ENCODE measurements at regions not wholly inside any gene's neighbourhood (a gene's known extent, or its start where the extent isn't known, plus 50 kb on each side); places are given as distances from the start of the nearest gene placed in this dataset.

GRCh38 chr9:12290166-12290869 lies 402.9 kb upstream of the TYRP1 start:
- WGBS, 2 experiments (ENCODE audit: low coverage in 1 of 2, low lambda C conversion rate in 2 of 2, missing lambda C conversion rate in 2 of 2), result 27% methylated on average over 3 of the region's 3 CpGs
- H4K20me1 ChIP-seq (ENCODE audit: insufficient read depth), result no peaks in the 10 kb centered on the region; the same call in 1 of the 2 replicates
- no peak overlapping the region for H2AFZ ChIP-seq
- no peaks in the 10 kb centered on the region for H3K4me1 ChIP-seq (ENCODE audit: insufficient read depth)
- no peak overlapping the region for H3K4me2 ChIP-seq (ENCODE audit: unreplicated experiment)
- H3F3A ChIP-seq (ENCODE audit: insufficient read depth), result no peaks in the 10 kb centered on the region
- no peaks in the 10 kb centered on the region for H3K9me3 ChIP-seq (ENCODE audit: low read depth)
- H3K9me2 ChIP-seq (ENCODE audit: insufficient read depth), result no peaks in the 10 kb centered on the region
- TF ChIP-seq EZH2phosphoT487 (IDR thresholded peaks at IDR 0.05; ENCODE audit: insufficient read depth, low read depth), result no peak
- TF ChIP-seq EZH2 (IDR thresholded peaks at IDR 0.05; ENCODE audit: insufficient read depth, poor library complexity, severe bottlenecking), result no peak
- no peaks in the 10 kb centered on the region for H3K36me3 ChIP-seq (ENCODE audit: low read depth)
- no peak overlapping the region for H3K9ac ChIP-seq
- H3K27me3 ChIP-seq (replicated peaks; ENCODE audit: insufficient read depth), result no peaks in the 10 kb centered on the region
- DNase-seq, result no peak
- H3K27ac ChIP-seq, result no peak overlapping the region
- H3K4me3 ChIP-seq, result no peak overlapping the region
- H3K79me2 ChIP-seq (ENCODE audit: insufficient read depth), result no peaks in the 10 kb centered on the region
- in situ Hi-C loops (cut with MboI), result no loop called here

- H4K20me1 ChIP-seq (ENCODE audit: insufficient read depth), result no peaks in the 10 kb centered on the region
- no peak for TF ChIP-seq EZH2phosphoT487 (IDR thresholded peaks at IDR 0.05; ENCODE audit: insufficient read depth, low read depth)
- no peak for TF ChIP-seq EZH2 (IDR thresholded peaks at IDR 0.05; ENCODE audit: insufficient read depth, poor library complexity, severe bottlenecking)
- H2AFZ ChIP-seq, result no peak overlapping the region
- H3K27ac ChIP-seq, result no peak overlapping the region
- in situ Hi-C loops (cut with MboI), result no loop called here
- 20 to 24% methylated on average over 1 of the region's 1 CpG for WGBS, 2 experiments (ENCODE audit: low coverage in 1 of 2, low lambda C conversion rate in 2 of 2, missing lambda C conversion rate in 2 of 2)
- H3K36me3 ChIP-seq (ENCODE audit: low read depth), result no peaks in the 10 kb centered on the region
- H3K4me3 ChIP-seq, result no peak overlapping the region
- H3K9me2 ChIP-seq (ENCODE audit: insufficient read depth), result no peaks in the 10 kb centered on the region
- H3K4me2 ChIP-seq (ENCODE audit: unreplicated experiment), result no peak overlapping the region
- no peaks in the 10 kb centered on the region for H3K79me2 ChIP-seq (ENCODE audit: insufficient read depth)
- no peak overlapping the region for H3K9ac ChIP-seq
- DNase-seq, result no peak
- H3K9me3 ChIP-seq (ENCODE audit: low read depth), result peaks cover 3% of the 10 kb centered on the region
- no peaks in the 10 kb centered on the region for H3K27me3 ChIP-seq (replicated peaks; ENCODE audit: insufficient read depth)
- no peaks in the 10 kb centered on the region for H3K4me1 ChIP-seq (ENCODE audit: insufficient read depth)
- H3F3A ChIP-seq (ENCODE audit: insufficient read depth), result no peaks in the 10 kb centered on the region
Observed at GRCh38 chr9:12305211-12305610, 388.0 kb upstream of the TYRP1 start.

GRCh38 chr9:12314589-12314988 lies 378.6 kb upstream of the TYRP1 start:
- Histone ChIP-seq H4K20me1 (ENCODE audit: insufficient read depth) (no peaks in the 10 kb centered on the region), H3K4me2 (ENCODE audit: unreplicated experiment) (no peak overlapping the region), H3K79me2 (ENCODE audit: insufficient read depth) (no peaks in the 10 kb centered on the region), H3K9me3 (ENCODE audit: low read depth) (no peaks in the 10 kb centered on the region), H2AFZ (no peak overlapping the region), H3K27me3 (replicated peaks; ENCODE audit: insufficient read depth) (no peaks in the 10 kb centered on the region), H3K9ac (no peak overlapping the region), H3K4me3 (no peak overlapping the region), H3K4me1 (ENCODE audit: insufficient read depth) (no peaks in the 10 kb centered on the region), H3K27ac (no peak overlapping the region), H3K36me3 (ENCODE audit: low read depth) (no peaks in the 10 kb centered on the region), H3K9me2 (ENCODE audit: insufficient read depth) (no peaks in the 10 kb centered on the region), H3F3A (ENCODE audit: insufficient read depth) (no peaks in the 10 kb centered on the region)
- in situ Hi-C loops (cut with MboI), result no loop called here
- TF ChIP-seq EZH2phosphoT487 (IDR thresholded peaks at IDR 0.05; ENCODE audit: insufficient read depth, low read depth), result no peak
- no peak for TF ChIP-seq EZH2 (IDR thresholded peaks at IDR 0.05; ENCODE audit: insufficient read depth, poor library complexity, severe bottlenecking)
- 16 to 17% methylated on average over 4 of the region's 4 CpGs for WGBS, 2 experiments (ENCODE audit: low coverage in 1 of 2, low lambda C conversion rate in 2 of 2, missing lambda C conversion rate in 2 of 2)
- no peak for DNase-seq

- Histone ChIP-seq H3K27ac (no peak overlapping the region), H3K27me3 (replicated peaks; ENCODE audit: insufficient read depth) (no peaks in the 10 kb centered on the region), H3K79me2 (ENCODE audit: insufficient read depth) (no peaks in the 10 kb centered on the region), H3K9me2 (ENCODE audit: insufficient read depth) (no peaks in the 10 kb centered on the region), H3K9ac (no peak overlapping the region), H3K4me3 (no peak overlapping the region), H2AFZ (no peak overlapping the region), H3K36me3 (ENCODE audit: low read depth) (no peaks in the 10 kb centered on the region), H3K9me3 (ENCODE audit: low read depth) (no peaks in the 10 kb centered on the region), H3F3A (ENCODE audit: insufficient read depth) (no peaks in the 10 kb centered on the region), H4K20me1 (ENCODE audit: insufficient read depth) (no peaks in the 10 kb centered on the region), H3K4me2 (ENCODE audit: unreplicated experiment) (no peak overlapping the region), H3K4me1 (ENCODE audit: insufficient read depth) (no peaks in the 10 kb centered on the region)
- 26 to 31% methylated on average over 4 of the region's 4 CpGs for WGBS, 2 experiments (ENCODE audit: low coverage in 1 of 2, low lambda C conversion rate in 2 of 2, missing lambda C conversion rate in 2 of 2)
- no peak for DNase-seq
- in situ Hi-C loops (cut with MboI), result no loop called here
- no peak for TF ChIP-seq EZH2phosphoT487 (IDR thresholded peaks at IDR 0.05; ENCODE audit: insufficient read depth, low read depth)
- no peak for TF ChIP-seq EZH2 (IDR thresholded peaks at IDR 0.05; ENCODE audit: insufficient read depth, poor library complexity, severe bottlenecking)
Observed at GRCh38 chr9:12318732-12319685, 374.2 kb upstream of the TYRP1 start.

Measured in GM23248 (cell line).